ENCODE measurements at regions not wholly inside any gene's neighbourhood (a gene's known extent, or its start where the extent isn't known, plus 50 kb on each side); places are given as distances from the start of the nearest gene placed in this dataset.

DNA sequence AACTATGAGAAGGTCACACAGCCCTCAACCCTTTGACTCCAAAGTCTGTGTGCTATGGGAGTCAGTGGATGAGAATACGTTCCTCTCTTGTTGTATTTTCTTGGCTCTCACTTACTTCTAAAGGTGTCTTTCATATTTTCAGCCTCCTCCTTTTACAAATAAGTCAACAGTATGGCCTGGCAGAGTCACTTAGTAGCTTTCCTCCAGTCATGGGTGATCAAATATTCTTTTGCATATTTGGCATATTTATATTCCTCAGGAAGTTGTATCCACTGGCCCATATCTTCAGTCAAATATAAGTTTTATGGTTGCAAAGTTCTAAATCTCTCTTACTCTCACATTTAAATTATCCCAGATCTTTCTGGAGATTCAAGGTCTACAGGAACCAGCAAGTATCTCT is 327.5 kb downstream of the ETS1 start:
- Histone ChIP-seq H3F3A (ENCODE audit: insufficient read depth, low read length, poor library complexity, severe bottlenecking) (no peaks in the 10 kb centered on the region), H3K9ac (ENCODE audit: low read length) (no peak overlapping the region), H3K4me2 (ENCODE audit: low read length) (no peak overlapping the region), H3K4me3 (ENCODE audit: low read length) (no peak overlapping the region), H3K79me2 (replicated peaks; ENCODE audit: insufficient read depth, low read length) (no peaks in the 10 kb centered on the region), H3K36me3 (ENCODE audit: insufficient read depth, low read length) (no peaks in the 10 kb centered on the region), H4K20me1 (ENCODE audit: insufficient read depth) (no peaks in the 10 kb centered on the region), H3K9me3 (ENCODE audit: low read length) (peaks cover 2% of the 10 kb centered on the region), H3K27ac (ENCODE audit: low read length) (no peak overlapping the region), H2AFZ (ENCODE audit: low read depth, low read length) (no peak overlapping the region), H3K27me3 (ENCODE audit: insufficient read depth, low read depth, low read length) (no peaks in the 10 kb centered on the region), H3K9me2 (ENCODE audit: insufficient read depth, low read length) (no peaks in the 10 kb centered on the region)
- TF ChIP-seq, protein P1, sequence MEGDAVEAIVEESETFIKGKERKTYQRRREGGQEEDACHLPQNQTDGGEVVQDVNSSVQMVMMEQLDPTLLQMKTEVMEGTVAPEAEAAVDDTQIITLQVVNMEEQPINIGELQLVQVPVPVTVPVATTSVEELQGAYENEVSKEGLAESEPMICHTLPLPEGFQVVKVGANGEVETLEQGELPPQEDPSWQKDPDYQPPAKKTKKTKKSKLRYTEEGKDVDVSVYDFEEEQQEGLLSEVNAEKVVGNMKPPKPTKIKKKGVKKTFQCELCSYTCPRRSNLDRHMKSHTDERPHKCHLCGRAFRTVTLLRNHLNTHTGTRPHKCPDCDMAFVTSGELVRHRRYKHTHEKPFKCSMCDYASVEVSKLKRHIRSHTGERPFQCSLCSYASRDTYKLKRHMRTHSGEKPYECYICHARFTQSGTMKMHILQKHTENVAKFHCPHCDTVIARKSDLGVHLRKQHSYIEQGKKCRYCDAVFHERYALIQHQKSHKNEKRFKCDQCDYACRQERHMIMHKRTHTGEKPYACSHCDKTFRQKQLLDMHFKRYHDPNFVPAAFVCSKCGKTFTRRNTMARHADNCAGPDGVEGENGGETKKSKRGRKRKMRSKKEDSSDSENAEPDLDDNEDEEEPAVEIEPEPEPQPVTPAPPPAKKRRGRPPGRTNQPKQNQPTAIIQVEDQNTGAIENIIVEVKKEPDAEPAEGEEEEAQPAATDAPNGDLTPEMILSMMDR (IDR thresholded peaks at IDR 0.05; ENCODE audit: poor library complexity, severe bottlenecking): no peak
- TF ChIP-seq, protein P2, sequence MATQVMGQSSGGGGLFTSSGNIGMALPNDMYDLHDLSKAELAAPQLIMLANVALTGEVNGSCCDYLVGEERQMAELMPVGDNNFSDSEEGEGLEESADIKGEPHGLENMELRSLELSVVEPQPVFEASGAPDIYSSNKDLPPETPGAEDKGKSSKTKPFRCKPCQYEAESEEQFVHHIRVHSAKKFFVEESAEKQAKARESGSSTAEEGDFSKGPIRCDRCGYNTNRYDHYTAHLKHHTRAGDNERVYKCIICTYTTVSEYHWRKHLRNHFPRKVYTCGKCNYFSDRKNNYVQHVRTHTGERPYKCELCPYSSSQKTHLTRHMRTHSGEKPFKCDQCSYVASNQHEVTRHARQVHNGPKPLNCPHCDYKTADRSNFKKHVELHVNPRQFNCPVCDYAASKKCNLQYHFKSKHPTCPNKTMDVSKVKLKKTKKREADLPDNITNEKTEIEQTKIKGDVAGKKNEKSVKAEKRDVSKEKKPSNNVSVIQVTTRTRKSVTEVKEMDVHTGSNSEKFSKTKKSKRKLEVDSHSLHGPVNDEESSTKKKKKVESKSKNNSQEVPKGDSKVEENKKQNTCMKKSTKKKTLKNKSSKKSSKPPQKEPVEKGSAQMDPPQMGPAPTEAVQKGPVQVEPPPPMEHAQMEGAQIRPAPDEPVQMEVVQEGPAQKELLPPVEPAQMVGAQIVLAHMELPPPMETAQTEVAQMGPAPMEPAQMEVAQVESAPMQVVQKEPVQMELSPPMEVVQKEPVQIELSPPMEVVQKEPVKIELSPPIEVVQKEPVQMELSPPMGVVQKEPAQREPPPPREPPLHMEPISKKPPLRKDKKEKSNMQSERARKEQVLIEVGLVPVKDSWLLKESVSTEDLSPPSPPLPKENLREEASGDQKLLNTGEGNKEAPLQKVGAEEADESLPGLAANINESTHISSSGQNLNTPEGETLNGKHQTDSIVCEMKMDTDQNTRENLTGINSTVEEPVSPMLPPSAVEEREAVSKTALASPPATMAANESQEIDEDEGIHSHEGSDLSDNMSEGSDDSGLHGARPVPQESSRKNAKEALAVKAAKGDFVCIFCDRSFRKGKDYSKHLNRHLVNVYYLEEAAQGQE (IDR thresholded peaks at IDR 0.05; ENCODE audit: borderline replicate concordance): no peak
- TF ChIP-seq EP300 (conservative IDR thresholded peaks at IDR 0.05; ENCODE audit: poor library complexity, severe bottlenecking) (no peak), EZH2 (IDR thresholded peaks at IDR 0.05; ENCODE audit: borderline replicate concordance, insufficient read depth, low read length, poor library complexity, severe bottlenecking) (no peak), SMC3 (conservative IDR thresholded peaks at IDR 0.05; ENCODE audit: poor library complexity) (no peak), TAF1 (IDR thresholded peaks at IDR 0.05; ENCODE audit: low read depth) (no peak), MXI1 (conservative IDR thresholded peaks at IDR 0.05; ENCODE audit: poor library complexity, severe bottlenecking) (no peak), RAD21 (conservative IDR thresholded peaks at IDR 0.05) (no peak), POLR2AphosphoS5 (IDR thresholded peaks at IDR 0.05) (no peak)

DNA sequence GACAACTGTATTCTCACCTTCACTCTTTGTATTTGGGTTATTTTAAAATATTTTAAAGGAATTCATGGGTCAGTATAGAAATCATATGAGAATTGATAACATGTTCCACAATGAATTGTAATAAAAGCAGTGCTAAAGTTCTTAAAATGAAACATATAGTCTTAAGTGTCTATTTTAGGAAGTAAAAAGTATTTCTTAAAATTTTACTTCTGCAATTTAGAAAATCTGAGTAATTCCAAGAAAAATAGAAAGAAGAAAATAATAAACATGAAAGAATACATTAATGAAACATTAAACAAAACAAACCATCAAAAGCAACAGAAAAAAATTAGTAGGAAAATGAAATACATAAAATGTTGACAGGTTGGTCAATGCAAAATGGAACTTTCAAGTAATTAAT is 332.4 kb downstream of the ETS1 start:
- H3K4me3 ChIP-seq (ENCODE audit: low read length): no peak overlapping the region
- H2AFZ ChIP-seq (ENCODE audit: low read depth, low read length): no peak overlapping the region
- no peaks in the 10 kb centered on the region for H3K36me3 ChIP-seq (ENCODE audit: insufficient read depth, low read length)
- H3K27me3 ChIP-seq (ENCODE audit: insufficient read depth, low read depth, low read length): no peaks in the 10 kb centered on the region
- H3K4me2 ChIP-seq (ENCODE audit: low read length): no peak overlapping the region
- H3K9me2 ChIP-seq (ENCODE audit: insufficient read depth, low read length): no peaks in the 10 kb centered on the region
- no peaks in the 10 kb centered on the region for H3F3A ChIP-seq (ENCODE audit: insufficient read depth, low read length, poor library complexity, severe bottlenecking)
- no peak overlapping the region for H3K9ac ChIP-seq (ENCODE audit: low read length)
- TF ChIP-seq TAF1 (IDR thresholded peaks at IDR 0.05; ENCODE audit: low read depth): no peak
- no peak for TF ChIP-seq EP300 (conservative IDR thresholded peaks at IDR 0.05; ENCODE audit: poor library complexity, severe bottlenecking)
- TF ChIP-seq SMC3 (conservative IDR thresholded peaks at IDR 0.05; ENCODE audit: poor library complexity): no peak
- TF ChIP-seq, protein P2 (IDR thresholded peaks at IDR 0.05; ENCODE audit: borderline replicate concordance): no peak
- TF ChIP-seq RAD21 (conservative IDR thresholded peaks at IDR 0.05): no peak
- TF ChIP-seq EZH2 (IDR thresholded peaks at IDR 0.05; ENCODE audit: borderline replicate concordance, insufficient read depth, low read length, poor library complexity, severe bottlenecking): no peak
- no peak for TF ChIP-seq MXI1 (conservative IDR thresholded peaks at IDR 0.05; ENCODE audit: poor library complexity, severe bottlenecking)
- TF ChIP-seq, protein P1 (IDR thresholded peaks at IDR 0.05; ENCODE audit: poor library complexity, severe bottlenecking): no peak
- TF ChIP-seq POLR2AphosphoS5 (IDR thresholded peaks at IDR 0.05): no peak
- H4K20me1 ChIP-seq (ENCODE audit: insufficient read depth): no peaks in the 10 kb centered on the region
- H3K79me2 ChIP-seq (replicated peaks; ENCODE audit: insufficient read depth, low read length): no peaks in the 10 kb centered on the region
- peaks cover 2% of the 10 kb centered on the region for H3K9me3 ChIP-seq (ENCODE audit: low read length)
- no peak overlapping the region for H3K27ac ChIP-seq (ENCODE audit: low read length)
